ENCODE measurements at regions not wholly inside any gene's neighbourhood (a gene's known extent, or its start where the extent isn't known, plus 50 kb on each side); places are given as distances from the start of the nearest gene placed in this dataset.

GRCh38 chr7:7014827-7015595 is 167.3 kb upstream of the C1GALT1 start:
- Histone ChIP-seq H3K9ac (ENCODE audit: low read length) (no peak overlapping the region), H3K4me3 (ENCODE audit: low read length) (no peak overlapping the region), H3K4me2 (ENCODE audit: low read length) (no peak overlapping the region), H3K4me1 (ENCODE audit: low read length) (no peaks in the 10 kb centered on the region), H2AFZ (ENCODE audit: low read depth, low read length) (no peak overlapping the region), H3K9me3 (ENCODE audit: insufficient read depth, low read length) (no peaks in the 10 kb centered on the region), H3K27me3 (ENCODE audit: low read depth, low read length) (no peaks in the 10 kb centered on the region), H3K27ac (ENCODE audit: low read length) (no peak overlapping the region), H3K79me2 (ENCODE audit: low read length) (no peaks in the 10 kb centered on the region), H4K20me1 (ENCODE audit: insufficient read depth, low read length) (no peaks in the 10 kb centered on the region), H3K36me3 (replicated peaks; ENCODE audit: low read depth, low read length) (no peaks in the 10 kb centered on the region)
- TF ChIP-seq CTCF (IDR thresholded peaks at IDR 0.05; ENCODE audit: low read depth, low read length) = no peak
- TF ChIP-seq EZH2phosphoT487 (IDR thresholded peaks at IDR 0.05; ENCODE audit: low read depth) = no peak

- Histone ChIP-seq H3K4me3 (ENCODE audit: low read length) (no peak overlapping the region), H3K27me3 (ENCODE audit: low read depth, low read length) (no peaks in the 10 kb centered on the region), H2AFZ (ENCODE audit: low read depth, low read length) (no peak overlapping the region), H3K4me2 (ENCODE audit: low read length) (no peak overlapping the region), H3K4me1 (ENCODE audit: low read length) (no peaks in the 10 kb centered on the region), H3K36me3 (replicated peaks; ENCODE audit: low read depth, low read length) (no peaks in the 10 kb centered on the region), H3K9me3 (ENCODE audit: insufficient read depth, low read length) (no peaks in the 10 kb centered on the region), H3K9ac (ENCODE audit: low read length) (no peak overlapping the region), H3K79me2 (ENCODE audit: low read length) (no peaks in the 10 kb centered on the region), H4K20me1 (ENCODE audit: insufficient read depth, low read length) (no peaks in the 10 kb centered on the region), H3K27ac (ENCODE audit: low read length) (no peak overlapping the region)
- TF ChIP-seq EZH2phosphoT487 (IDR thresholded peaks at IDR 0.05; ENCODE audit: low read depth) (no peak), CTCF (IDR thresholded peaks at IDR 0.05; ENCODE audit: low read depth, low read length) (no peak)
These were observed 164.6 kb upstream of the C1GALT1 start for GRCh38 chr7:7017707-7018280.

GRCh38 chr7:7018290-7018689 is 164.1 kb upstream of the C1GALT1 start:
- Histone ChIP-seq H3K79me2 (ENCODE audit: low read length) (no peaks in the 10 kb centered on the region), H3K4me2 (ENCODE audit: low read length) (no peak overlapping the region), H3K4me1 (ENCODE audit: low read length) (no peaks in the 10 kb centered on the region), H2AFZ (ENCODE audit: low read depth, low read length) (no peak overlapping the region), H3K27me3 (ENCODE audit: low read depth, low read length) (no peaks in the 10 kb centered on the region), H4K20me1 (ENCODE audit: insufficient read depth, low read length) (no peaks in the 10 kb centered on the region), H3K9me3 (ENCODE audit: insufficient read depth, low read length) (no peaks in the 10 kb centered on the region), H3K36me3 (replicated peaks; ENCODE audit: low read depth, low read length) (no peaks in the 10 kb centered on the region), H3K4me3 (ENCODE audit: low read length) (no peak overlapping the region), H3K27ac (ENCODE audit: low read length) (no peak overlapping the region), H3K9ac (ENCODE audit: low read length) (no peak overlapping the region)
- TF ChIP-seq EZH2phosphoT487 (IDR thresholded peaks at IDR 0.05; ENCODE audit: low read depth) = no peak
- no peak for TF ChIP-seq CTCF (IDR thresholded peaks at IDR 0.05; ENCODE audit: low read depth, low read length)

GRCh38 chr7:7032221-7032620 is 150.1 kb upstream of the C1GALT1 start:
- H3K79me2 ChIP-seq (ENCODE audit: low read length) = no peaks in the 10 kb centered on the region
- no peak overlapping the region for H3K9ac ChIP-seq (ENCODE audit: low read length)
- H4K20me1 ChIP-seq (ENCODE audit: insufficient read depth, low read length) = no peaks in the 10 kb centered on the region
- no peak overlapping the region for H3K4me3 ChIP-seq (ENCODE audit: low read length)
- TF ChIP-seq CTCF (IDR thresholded peaks at IDR 0.05; ENCODE audit: low read depth, low read length) = no peak
- no peak for TF ChIP-seq EZH2phosphoT487 (IDR thresholded peaks at IDR 0.05; ENCODE audit: low read depth)
- no peaks in the 10 kb centered on the region for H3K4me1 ChIP-seq (ENCODE audit: low read length)
- no peak overlapping the region for H3K4me2 ChIP-seq (ENCODE audit: low read length)
- no peaks in the 10 kb centered on the region for H3K27me3 ChIP-seq (ENCODE audit: low read depth, low read length)
- H2AFZ ChIP-seq (ENCODE audit: low read depth, low read length) = no peak overlapping the region
- H3K36me3 ChIP-seq (replicated peaks; ENCODE audit: low read depth, low read length) = no peaks in the 10 kb centered on the region
- H3K9me3 ChIP-seq (ENCODE audit: insufficient read depth, low read length) = no peaks in the 10 kb centered on the region
- H3K27ac ChIP-seq (ENCODE audit: low read length) = no peak overlapping the region

All from OCI-LY3 (cell line).